ENCODE measurements at regions not wholly inside any gene's neighbourhood (a gene's known extent, or its start where the extent isn't known, plus 50 kb on each side); places are given as distances from the start of the nearest gene placed in this dataset.

- TF ChIP-seq CTCF (IDR thresholded peaks at IDR 0.05) (no peak), POLR2A (IDR thresholded peaks at IDR 0.05) (no peak)
These were observed 75.5 kb upstream of the PLSCR5 start for GRCh38 chr3:146680617-146681016.

Data from right lobe of liver (tissue), 4 donors.